CD4-positive, alpha-beta T cell treated with Interleukin-15 for 1 hour (primary cell): ENCODE measurements at regions not wholly inside any gene's neighbourhood (a gene's known extent, or its start where the extent isn't known, plus 50 kb on each side); places are given as distances from the start of the nearest gene placed in this dataset.
A peak's percentile ranks its signal among the peaks of the same experiment; 100 is the strongest.
"Not testable (repeated sequence)": the region's sequence is repeated elsewhere in the genome, so short reads cannot be mapped to it uniquely, and the experiment has no call there.

Experiments
- DNase-seq: peaks from one replicate; pipeline ENCODE4 v3.0.0-alpha.2; 2020

DNA sequence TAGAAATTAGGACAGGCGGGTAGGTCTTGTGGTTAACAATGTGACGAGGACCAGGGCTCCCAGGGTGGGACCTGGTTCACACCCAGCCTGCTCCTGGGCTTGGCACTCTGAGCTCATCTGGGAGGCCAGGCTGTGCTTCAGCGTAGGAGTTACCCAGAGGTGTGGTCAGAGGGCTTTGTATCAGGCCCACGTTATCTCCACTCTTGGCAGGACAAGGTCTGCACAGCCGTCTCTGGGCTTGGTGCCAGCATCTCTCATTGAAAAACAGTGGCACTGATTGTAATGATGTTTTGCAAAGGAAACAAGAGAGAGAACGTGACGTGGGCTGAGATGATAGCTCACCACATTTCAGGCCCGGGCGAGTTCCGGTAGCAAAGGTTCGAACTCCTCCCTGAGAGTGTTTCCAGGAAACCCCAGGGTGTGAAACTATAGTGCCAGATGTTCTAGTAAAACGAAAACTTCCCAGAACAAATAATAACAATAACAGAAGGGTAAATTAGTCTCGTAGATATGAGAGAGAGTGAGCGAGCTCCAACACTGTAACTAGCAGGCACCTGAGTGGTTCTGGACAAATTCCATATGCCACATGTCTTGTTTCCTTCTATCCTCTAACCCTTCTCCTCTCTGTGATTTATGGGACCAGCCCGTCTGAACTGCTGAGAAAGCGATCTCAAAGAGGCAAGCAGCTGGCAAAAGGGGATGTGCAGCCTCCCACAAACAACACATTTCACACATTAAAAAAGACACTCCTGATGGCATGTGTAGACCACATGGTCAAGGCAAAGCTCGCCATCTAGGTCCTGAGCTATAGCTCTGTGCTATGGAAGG is 227.3 kb downstream of the KTN1 start:
- DNase-seq = peak; percentile 82

DNA sequence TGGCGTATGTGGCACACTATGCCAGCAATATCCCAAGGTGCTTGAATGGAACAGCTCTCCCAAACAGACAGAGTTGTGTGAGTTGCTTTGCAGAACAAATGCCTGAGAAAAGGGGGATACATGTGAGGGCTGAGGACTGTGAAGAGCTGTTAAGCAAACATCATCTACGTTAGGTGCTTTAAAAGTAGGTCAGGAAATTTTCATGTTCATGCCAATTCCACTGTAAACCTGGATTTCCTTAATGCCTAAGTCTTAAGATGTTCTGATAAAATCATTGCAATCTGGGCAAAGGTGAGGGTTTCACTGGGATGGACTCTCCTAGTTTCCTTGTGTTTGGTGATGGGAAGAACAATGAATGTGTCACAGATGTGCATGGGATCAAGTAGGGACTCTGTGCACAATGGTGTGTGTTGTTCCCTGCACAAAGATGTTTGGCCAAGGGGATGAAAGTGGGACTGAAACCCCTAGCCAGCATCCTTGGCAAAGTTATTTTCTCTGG is 227.9 kb downstream of the KTN1 start:
- no peak for DNase-seq

DNA sequence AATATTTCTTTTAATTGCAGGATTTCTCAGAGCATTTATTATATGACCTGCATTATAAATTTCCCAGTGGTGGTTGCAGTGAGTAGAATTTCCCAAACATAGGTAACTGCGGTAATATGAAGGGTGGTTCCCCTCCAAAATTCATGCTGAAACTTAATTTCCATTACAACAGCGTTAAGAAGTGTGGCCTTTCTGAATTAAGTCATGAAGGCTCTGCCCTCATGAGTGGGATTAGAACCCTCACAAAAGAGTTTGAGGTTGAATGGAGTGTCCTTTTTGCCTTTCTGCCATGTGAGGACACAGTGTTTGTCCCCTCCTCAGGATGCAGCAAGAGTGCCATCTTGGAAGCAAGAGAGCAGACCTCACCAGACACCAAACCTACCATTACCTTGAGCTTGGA is 233.6 kb downstream of the KTN1 start:
- DNase-seq = no peak

DNA sequence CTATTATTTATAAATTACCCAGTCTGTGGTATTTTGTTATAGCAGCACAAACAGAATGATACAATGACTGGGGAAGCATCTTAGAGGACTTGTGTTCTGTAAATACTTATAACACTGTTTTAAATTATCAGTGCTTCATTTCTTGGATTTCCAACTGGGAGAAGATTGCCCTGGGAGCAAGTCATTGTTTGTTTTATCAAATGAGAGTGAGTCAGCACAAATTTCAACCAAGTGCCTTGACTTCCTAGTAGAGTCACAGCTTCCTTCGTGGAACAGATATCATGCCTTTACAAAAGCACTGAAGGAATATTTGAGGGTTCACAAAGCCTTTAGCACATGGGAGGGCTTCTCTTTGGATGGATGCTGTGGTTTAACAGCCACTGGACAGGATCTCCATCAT is 234.1 kb downstream of the KTN1 start:
- DNase-seq = no peak

DNA sequence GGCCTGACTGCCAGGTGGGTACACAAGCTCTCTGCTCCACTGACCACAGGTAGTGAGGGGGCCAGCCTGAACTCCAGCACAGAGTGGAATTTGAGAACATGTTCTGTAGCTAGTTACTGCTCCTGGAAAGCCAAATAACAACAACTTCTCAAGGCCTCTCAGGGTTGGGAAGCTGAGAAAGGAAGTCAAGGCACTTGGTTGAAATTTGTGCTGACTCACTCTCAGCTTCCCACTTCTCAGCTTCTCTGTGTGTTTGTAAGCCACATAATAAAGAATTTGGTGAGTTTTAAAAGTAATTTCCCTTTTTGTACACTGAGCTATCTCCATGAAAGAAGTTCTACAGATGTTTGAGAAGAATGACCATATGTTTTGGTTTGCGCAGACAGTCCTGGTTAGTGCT is 234.9 kb downstream of the KTN1 start:
- DNase-seq = no peak

DNA sequence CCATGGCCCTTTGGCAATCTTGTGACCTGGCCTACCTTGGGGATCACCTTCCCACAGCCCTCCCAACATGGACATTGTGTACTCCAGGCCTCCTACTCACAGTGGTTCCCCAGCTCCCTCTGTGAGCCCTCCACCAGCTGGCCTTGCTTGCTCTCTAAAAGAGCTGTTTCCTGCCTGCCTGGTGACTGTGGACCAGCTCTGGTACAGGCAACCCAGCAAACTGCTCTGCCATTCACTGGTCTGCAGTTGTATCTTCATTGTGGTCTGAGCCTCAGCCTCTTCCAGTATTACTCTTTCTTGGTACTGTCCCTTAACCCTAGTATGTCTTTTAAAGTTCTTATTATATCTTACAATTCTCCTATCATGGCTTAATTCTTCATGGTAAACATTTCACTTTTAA is 236.2 kb downstream of the KTN1 start:
- DNase-seq = no peak

DNA sequence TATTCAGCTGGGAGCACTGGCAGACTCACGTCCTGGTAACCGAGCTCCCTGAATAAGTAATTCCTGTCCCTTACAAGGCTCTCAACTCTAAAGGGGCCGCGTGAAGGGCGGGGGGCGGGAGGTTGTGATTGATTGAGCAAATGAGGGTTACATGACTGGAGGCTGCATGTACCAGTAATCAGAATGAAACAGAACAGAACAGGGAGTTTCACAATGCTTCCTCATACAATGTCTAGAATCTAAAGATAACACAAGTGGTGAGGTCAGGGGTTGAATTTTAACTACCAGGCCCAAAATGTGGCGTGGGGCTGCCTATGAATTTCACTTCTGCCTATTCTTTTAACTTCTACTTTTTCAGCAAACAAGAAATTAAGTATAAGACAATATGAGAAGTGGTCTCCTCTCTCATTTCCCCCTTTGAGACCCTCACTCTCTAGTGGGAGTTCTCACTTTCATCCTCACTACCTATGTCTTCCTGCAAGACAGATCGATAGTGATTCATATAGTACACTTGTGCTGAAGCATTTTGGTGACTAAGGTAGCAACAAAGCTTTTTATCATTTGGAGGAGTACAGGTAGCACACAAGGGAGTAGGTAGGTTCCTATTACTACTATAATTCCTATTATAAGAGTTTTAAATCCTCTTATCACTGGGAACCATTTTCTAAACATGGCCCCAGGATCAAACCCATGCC is 239.8 kb downstream of the KTN1 start:
- no peak for DNase-seq

DNA sequence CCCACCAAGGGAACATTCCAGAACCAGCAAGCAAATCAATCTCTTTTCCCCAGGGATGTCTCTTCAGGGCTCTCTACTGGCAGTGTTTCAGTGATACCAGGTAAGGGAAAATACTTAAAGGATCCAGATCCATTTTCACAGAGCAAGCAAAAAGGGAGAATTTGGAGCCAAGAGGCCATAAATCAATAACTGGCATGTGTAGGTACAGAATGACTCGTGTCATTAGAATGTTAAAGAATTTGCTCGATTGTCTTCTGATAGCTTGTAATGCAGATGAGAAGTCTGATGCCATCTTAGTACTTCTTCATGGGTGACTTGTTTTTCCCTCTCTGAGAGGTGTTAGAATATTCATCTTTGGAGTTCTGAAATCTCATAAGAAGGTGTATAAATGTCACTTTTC is 242.9 kb downstream of the KTN1 start:
- no peak for DNase-seq

DNA sequence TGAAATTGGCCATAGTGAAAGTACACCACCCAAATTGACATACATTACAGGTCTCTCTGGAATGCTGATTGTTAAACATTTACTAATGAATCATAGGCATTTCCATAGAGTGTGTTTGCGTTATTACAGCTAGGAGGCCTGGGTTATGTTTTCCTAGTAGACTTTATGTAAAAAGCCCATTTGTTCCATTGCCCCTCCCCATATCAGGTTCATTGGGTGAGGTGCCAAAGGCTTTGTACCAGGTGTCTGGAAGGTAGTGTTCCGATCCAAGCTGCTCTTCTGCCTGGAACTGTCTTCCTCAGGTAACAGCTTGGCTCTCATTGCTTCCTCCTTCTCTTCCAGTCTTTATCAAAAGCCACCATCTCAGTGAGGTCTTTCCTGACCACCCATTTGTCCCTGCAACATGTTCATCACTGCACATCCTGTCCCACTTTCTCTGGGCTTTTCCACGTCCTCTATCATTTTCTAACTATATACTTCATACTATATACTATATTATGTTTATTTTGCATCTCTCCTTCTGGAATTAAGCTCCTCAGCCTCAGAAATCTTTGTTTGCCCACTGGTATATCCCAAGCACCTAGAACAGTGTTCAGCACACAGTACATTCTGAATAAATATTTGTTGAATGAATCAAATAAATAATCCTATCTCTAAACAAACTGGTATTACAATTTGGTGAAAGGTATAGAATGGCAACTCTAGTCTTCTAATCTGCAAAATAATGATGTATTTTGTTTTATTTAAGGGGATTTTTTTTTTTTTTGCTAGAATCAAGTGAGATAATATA is 252.3 kb downstream of the KTN1 start:
- no peak for DNase-seq

DNA sequence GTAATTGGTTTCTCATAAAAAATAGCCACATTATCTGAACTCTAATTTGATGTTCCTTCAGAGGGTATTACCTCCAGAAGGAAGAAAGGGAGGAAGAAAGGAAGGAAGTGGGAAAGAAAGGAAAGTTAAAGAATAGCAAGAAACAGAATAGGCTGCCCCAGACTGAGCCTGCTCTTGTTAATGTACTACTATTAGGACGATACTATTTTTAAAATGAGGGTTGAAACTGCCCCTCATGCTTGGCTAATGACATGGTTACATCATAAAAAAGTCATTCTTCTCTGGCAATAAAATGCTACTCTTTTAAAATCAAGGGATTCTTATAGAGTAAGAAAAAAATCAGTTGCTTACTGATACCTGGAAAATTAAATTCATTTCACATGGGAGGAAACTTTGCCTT is 253.0 kb downstream of the KTN1 start:
- no peak for DNase-seq

DNA sequence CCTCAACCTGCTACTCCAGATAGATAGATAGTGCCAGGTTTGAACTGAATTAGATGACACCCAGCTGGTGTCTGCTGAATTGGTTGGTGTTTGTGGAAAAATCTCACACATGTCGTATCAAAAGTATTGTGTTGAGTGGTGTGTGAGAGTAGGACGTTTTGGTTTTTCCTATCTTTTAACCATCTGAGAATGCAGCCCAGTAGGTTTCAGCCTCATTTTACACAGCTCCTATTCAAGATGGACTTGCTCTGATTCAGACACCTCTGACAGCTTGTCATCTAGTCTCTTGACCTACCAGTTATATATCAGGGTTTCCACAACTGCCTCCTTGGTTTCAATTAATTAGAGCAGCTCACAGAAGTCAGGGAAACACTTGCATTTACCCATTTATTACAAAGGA is 254.4 kb downstream of the KTN1 start:
- DNase-seq = no peak

DNA sequence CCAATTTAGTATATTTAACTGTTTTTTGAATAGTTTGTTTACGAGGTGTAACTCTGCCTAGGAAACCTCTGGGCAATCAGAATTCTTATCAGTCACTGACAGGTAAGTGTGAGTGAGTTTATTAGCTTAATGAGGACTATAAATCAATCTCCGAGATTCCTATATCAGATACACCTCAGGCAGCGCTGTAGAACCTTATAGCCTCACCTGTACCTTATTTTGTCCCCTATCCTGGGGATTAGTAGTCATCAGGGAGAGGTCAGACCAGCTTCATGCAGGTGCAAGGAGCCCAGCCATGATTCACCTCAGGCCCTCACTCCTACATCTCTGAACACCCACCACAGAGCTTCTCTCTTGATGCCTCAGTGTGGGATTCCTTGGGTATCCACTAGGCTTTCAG is 256.0 kb downstream of the KTN1 start:
- no peak for DNase-seq

DNA sequence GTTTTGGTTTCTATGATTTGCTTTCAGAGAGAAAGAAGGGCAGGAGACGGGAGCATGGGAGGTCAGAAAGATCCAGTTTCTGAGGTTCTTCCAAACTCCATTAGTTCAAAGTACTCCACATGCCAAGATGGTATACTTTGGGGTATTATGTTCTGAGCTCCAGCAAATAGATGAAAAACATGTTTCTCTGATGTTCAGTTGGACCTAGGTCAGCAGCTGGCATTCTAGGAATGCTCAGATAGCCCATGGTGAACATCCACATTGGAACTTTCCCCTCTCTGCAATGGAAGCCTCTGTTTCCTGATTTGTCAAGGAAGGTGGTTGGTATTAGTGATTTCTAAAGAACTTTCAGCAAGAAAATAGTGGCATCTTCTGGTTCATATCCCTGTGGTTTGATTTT is 257.5 kb downstream of the KTN1 start:
- DNase-seq = no peak

DNA sequence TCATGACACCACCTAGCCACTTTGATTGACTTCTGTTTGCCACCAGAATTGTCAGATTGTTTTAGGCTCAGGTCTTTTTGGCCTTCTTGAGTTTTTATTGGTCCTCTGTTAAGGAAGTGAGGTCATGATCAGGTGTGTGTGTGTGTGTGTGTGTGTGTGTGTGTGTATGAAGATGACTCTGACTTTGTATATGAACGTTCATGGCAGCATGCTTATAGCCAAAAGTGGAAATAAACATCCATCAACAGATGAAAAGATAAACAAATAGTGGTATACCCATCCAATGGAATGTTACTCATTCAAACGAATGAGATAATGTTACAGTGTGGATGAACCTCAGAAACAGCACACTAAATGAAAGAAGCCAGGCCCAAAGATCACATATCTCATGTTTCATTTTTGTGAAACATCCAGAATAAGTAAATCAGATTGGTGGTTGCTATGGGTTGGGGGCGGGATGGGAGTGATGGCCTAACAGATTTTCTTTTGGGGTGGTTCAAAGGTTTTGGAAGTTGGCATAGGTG is 258.6 kb downstream of the KTN1 start:
- no peak for DNase-seq

DNA sequence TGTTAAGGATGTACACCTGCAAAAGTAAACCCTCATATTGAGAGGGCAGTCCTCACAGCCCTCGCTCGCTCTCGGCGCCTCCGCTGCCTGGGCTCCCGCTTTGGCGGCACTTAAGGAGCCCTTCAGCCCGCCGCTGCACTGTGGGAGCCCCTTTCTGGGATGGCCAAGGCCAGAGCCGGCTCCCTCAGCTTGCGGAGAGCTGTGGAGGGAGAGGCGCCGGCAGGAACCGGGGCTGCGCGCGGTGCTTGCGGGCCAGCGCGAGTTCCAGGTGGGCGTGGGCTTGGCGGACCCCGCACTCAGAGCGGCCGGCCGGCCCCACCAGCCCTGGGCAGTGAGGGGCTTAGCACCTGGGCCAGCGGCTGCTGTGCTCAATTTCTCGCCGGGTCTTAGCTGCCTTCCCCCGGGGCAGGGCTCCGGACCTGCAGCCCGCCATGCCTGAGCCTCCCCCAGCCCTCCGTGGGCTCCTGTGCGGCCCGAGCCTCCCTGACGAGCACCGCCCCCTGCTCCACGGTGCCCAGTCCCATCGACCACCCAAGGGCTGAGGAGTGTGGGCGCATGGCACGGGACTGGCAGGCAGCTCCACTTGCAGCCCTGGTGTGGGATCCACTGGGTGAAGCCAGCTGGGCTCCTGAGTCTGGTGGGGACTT is 259.4 kb downstream of the KTN1 start:
- DNase-seq = not testable (repeated sequence)

DNA sequence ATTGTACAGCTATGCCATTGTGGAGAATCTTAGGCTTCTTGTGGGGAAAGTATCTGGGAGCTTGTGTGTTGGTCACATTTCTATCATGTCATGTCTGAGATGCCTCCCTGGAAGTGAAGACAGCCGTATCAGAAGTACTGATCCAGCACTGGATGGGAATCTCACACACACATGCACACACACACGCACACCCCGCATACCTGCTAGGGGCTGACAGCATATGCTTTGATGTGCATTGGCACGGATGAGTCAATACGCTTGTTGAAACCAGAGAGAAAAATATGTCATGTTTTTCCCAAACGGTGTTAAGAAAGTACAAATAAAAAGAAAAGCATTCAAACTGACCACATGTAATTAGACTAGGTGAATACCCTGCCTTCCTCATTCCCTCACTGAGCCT is 260.8 kb downstream of the KTN1 start:
- no peak for DNase-seq

DNA sequence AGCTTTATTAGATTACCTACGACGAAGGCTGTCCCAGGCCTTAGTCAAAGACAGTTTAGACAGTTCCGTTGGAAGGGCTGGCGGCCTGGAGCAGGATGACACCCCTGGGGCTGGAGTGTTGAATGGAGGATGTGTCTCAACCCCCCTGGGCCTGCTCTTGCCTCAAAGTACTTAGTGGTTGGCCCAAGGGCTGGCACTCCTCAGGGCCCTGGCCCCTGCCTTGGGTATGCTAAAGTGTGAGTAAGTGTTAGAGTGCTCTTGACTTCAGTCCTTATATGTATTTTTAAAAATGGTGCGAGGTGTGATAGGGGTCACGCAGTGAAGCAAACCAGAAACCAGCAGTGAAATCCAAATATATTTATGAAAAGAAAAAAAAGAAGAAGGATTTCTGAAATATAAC is 261.6 kb downstream of the KTN1 start:
- no peak for DNase-seq

DNA sequence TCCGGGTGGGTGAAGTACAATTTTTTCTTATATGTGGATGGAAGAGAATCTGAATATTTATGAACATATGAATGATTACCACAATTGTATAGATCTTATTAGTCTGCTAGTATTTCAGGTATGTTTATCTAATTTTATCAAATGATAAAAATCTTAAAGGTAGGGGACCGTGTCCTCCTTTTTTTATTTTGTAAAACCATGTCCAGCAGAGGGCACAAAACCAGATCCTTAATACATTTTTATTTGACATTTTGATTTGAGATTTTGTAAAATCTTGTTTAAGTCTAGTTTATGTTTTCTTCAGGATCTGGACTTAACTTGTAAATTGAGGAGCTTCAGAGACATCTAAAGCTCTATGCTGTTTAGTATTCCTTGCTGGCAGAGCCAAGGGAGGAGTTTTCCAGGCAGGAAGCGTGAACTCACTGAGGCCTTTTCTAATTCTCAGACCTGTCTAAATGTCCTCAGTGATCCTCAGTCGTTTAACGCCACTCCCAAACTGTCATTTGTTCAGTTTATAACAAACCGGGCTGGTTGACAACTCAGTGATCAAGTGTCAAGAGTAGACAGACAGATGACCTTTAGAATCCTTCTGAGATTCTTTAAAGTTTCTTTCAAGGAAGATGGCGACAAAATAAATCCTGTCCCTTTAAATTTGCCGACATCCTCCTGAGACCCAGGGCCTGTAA is 263.9 kb downstream of the KTN1 start:
- DNase-seq = no peak

DNA sequence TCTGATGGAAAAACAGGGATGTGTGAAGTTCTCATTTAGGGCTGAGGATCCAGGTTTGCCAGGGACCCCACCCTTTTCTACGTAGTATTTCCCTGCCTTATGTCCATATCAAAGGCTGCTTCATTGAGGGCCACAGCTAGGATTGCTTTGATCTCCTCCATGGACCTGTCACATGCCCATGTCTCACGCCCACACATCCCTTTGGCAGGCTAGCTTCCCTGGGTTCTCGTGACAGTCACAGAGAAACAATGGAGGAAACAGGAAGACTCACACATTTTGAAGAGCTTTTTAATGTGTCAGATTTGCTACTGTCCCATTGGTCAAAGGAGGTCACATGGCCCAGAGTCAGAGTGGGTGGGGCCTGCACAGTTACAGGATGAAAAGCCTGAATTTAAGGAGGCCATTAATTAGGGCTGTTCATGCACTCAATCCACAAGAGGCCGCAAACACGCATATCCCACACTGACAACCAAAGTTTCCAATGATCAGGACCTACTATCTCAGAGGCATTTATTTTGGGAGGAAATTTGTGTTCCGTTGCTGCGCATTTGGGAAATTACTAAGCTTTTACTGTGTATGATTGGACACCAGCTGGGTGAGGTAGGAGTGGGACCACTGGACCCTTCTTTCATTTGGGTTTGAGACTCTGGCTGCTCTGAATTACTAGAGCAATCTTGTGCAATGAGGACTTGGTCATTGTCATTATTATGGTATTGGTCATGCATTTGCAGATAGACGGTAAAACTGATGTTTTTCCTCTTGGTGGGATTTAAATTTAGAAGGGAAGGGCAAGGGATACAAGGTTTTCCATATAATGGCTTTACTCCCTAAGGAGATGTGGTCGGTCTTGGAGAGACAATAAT is 266.2 kb downstream of the KTN1 start:
- DNase-seq = no peak

DNA sequence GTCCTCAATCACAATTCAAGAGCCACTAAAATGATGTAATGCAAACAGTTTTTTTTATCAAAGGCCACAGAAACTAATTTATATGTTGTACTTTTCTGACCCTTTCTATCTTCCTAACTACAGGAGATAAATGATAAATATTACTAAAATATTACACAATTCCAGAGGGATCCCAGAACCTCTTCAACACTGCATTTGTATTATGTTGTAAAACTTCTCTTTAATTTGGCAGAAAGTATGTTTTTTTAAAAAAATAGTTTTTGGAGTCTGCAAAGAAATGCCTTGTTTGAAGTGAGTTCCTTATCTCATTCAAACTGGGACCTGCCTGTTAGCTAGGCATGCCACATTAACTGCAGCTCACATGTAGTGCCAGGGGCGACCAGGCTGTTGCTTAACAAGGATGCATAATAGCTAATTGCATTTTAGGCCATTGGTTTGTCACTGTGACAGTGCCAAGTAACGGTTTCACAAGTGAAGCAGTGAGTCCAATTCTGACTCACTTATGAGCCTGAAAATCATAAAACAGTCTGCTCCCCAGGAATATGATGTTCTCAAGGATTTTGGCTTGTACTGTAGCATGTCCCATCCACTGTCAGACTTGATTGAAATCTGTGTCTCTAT is 266.9 kb downstream of the KTN1 start:
- DNase-seq = no peak

DNA sequence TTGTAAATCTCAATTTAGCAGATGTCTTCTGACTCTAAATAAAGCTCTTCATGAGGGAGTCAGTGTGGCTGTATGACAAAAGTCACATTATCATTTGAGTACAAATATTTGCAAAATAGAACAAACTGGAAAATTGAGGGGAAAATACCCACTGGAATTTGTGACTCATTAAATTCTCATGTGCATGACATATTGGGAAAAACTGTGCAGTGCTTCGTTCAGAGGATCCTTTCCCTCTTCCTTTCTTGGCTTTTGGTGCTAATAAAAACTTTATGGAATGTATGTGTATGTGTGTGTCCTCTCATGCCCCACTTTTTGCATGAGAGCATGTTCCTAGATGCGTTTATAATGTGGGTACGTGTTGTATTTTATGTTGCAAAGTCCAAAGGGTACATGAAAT is 267.8 kb downstream of the KTN1 start:
- no peak for DNase-seq
